Tibial artery (tissue), 4 donors: ENCODE measurements at regions not wholly inside any gene's neighbourhood (a gene's known extent, or its start where the extent isn't known, plus 50 kb on each side); places are given as distances from the start of the nearest gene placed in this dataset.

ENCODE experiments used
- DNase-seq, 2 donors: peaks; one replicate each; pipeline ENCODE4 v3.0.0-alpha.2; 2019
- H3K27ac ChIP-seq, 2 donors: fragments of 200-600 bp; sonication (generic) in 1 of 2; 1 replicate in 1 of 2; 2 replicates in 1 of 2; pipeline ENCODE4 v1.5.1; 2018 to 2019; ENCODE audit warnings: mild to moderate bottlenecking in 1 of 2
- H3K27me3 ChIP-seq, 2 donors: fragments of 200-600 bp; sonication (generic) in 1 of 2; one replicate each; pipeline versions ENCODE4 v1.5.1 to v1.6.0; 2016 to 2019
- H3K36me3 ChIP-seq, 3 donors: fragments of 200-600 bp; sonication (generic) in 2 of 3; one replicate each; pipeline ENCODE4 v1.5.1; 2016 to 2019; ENCODE audit warnings: mild to moderate bottlenecking in 2 of 3
- H3K4me1 ChIP-seq, 4 donors: fragments of 200-600 bp; sonication (generic) in 2 of 4; 1 replicate in 3 of 4; 2 replicates in 1 of 4; pipeline ENCODE4 v1.5.1; 2016 to 2019
- H3K4me3 ChIP-seq, 2 donors: fragments of 200-600 bp; sonication (generic) in 1 of 2; 1 replicate in 1 of 2; 2 replicates in 1 of 2; pipeline ENCODE4 v1.5.1; 2018 to 2019; ENCODE audit warnings: mild to moderate bottlenecking in 2 of 2
- H3K9me3 ChIP-seq, 3 donors: fragments of 200-600 bp; sonication (generic) in 1 of 3; one replicate each; pipeline ENCODE4 v1.5.1; 2016 to 2019
- intact Hi-C: fragments of 100-400 bp; cut with DNase I; formaldehyde crosslinking; loops from one replicate; pipeline ENCODE4 v1.15.0; 2023; ENCODE audit warnings: low total_unique reads
- TF ChIP-seq, protein P1 (sequence below), 2 experiments: fragments of 200-600 bp in 1 of 2; fragments of 450-650 bp in 1 of 2; IDR thresholded peaks; one replicate each; pipeline ENCODE4 v1.5.1; 2017 to 2019; ENCODE audit warnings: antibody characterized with exemption in 2 of 2, mild to moderate bottlenecking in 1 of 2, moderate library complexity in 1 of 2

DNA sequence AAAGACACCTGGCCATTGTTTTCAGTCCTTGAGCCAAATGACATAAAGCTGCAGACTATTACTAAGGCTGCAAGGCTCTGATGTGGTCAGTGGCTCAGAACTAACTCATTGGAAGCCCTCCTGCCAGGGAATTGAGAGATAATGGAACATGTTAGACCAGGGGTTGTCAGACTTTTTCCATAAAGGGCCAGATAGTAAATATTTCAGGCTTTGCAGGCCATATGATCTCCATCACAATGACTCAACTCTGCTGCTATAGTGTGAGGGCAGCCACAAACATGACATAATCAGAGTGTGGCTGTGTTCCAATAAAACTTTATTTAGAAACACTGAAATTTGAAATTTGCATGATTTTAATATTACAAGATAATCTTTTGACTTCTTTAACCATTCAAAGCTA is 140.3 kb downstream of the TMEM30B start:
- TF ChIP-seq, protein P1, sequence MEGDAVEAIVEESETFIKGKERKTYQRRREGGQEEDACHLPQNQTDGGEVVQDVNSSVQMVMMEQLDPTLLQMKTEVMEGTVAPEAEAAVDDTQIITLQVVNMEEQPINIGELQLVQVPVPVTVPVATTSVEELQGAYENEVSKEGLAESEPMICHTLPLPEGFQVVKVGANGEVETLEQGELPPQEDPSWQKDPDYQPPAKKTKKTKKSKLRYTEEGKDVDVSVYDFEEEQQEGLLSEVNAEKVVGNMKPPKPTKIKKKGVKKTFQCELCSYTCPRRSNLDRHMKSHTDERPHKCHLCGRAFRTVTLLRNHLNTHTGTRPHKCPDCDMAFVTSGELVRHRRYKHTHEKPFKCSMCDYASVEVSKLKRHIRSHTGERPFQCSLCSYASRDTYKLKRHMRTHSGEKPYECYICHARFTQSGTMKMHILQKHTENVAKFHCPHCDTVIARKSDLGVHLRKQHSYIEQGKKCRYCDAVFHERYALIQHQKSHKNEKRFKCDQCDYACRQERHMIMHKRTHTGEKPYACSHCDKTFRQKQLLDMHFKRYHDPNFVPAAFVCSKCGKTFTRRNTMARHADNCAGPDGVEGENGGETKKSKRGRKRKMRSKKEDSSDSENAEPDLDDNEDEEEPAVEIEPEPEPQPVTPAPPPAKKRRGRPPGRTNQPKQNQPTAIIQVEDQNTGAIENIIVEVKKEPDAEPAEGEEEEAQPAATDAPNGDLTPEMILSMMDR (IDR thresholded peaks at IDR 0.05), result no peak
- peaks cover 0 to 5% (median 0%) of the 10 kb centered on the region in 3 donors for H3K9me3 ChIP-seq
- intact Hi-C loops, result loop anchor here (10.0 kb wide), 1 partner anchor 1656 kb away; the partner anchor contains the start of genes JKAMP and L3HYPDH
- no peak for DNase-seq
- no peaks in the 10 kb centered on the region for H3K27me3 ChIP-seq
- H3K4me1 ChIP-seq, result peaks cover 0 to 12% (median 8%) of the 10 kb centered on the region in 4 donors
- no peaks in the 10 kb centered on the region for H3K36me3 ChIP-seq
- no peak overlapping the region for H3K27ac ChIP-seq
- H3K4me3 ChIP-seq, result no peak overlapping the region

DNA sequence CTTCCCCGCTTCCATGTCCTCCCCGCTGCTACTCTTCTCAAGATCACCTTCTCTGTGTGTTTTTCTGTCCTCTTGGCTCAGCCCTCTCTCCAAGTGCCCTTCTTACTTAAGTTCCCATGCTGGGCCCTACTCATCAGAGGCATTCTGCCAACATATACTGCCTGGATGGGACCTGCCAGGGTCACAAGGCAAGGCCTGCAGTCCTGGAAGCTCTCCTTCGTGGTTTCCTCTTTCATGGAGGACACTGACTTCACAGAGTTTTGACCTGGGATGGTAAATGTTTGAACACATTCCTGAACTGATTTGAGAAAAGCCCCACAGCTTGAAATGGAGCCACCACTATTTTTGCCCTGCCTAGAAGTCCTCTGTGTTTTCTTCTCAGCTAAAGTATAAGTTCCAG is 140.9 kb downstream of the TMEM30B start:
- H3K27ac ChIP-seq, result no peak overlapping the region
- intact Hi-C loops, result loop anchor here (10.0 kb wide), 1 partner anchor 1655 kb away; the partner anchor contains the start of genes JKAMP and L3HYPDH
- peaks cover 0 to 6% (median 4%) of the 10 kb centered on the region in 4 donors for H3K4me1 ChIP-seq
- DNase-seq, result no peak
- H3K27me3 ChIP-seq, result no peaks in the 10 kb centered on the region
- H3K9me3 ChIP-seq, result peaks cover 0 to 5% (median 0%) of the 10 kb centered on the region in 3 donors
- no peaks in the 10 kb centered on the region for H3K36me3 ChIP-seq
- TF ChIP-seq, protein P1 (IDR thresholded peaks at IDR 0.05), result no peak
- H3K4me3 ChIP-seq, result no peak overlapping the region

DNA sequence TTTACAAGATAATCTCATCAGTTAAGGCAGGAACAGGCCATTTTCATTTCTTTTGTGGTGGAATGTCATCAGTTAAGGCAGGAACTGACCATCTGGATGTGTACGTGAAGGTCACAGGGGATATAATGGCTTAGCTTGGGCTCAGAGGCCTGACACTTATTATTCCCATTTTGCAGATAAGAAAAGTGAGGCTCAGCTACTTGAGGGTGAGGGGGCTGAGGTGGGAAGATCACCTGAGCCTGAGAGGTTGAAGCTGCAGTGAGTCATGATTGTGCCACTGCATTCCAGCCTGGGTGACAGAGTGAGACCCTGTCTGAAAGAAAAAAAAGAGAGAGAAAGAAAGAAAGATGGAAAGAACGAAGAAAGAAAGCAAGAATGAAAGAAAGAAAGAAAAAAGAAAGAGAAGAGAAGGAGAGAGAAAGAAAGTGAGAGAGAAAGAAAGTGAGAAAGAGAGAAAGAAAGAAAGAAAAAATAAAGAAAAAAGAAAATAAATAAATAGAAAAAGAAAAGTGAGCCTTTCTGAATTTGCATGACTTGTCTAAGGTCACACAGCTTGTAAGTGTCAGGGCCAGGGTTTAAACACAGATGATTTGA is 142.0 kb downstream of the TMEM30B start:
- Histone ChIP-seq H3K4me3 (no peak overlapping the region), H3K27me3 (no peaks in the 10 kb centered on the region), H3K9me3 (peaks cover 0 to 5% (median 0%) of the 10 kb centered on the region in 3 donors), H3K27ac (no peak overlapping the region), H3K4me1 (no peaks in the 10 kb centered on the region), H3K36me3 (no peaks in the 10 kb centered on the region)
- intact Hi-C loops, result no loop called here
- no peak for DNase-seq
- TF ChIP-seq, protein P1 (IDR thresholded peaks at IDR 0.05), result no peak

DNA sequence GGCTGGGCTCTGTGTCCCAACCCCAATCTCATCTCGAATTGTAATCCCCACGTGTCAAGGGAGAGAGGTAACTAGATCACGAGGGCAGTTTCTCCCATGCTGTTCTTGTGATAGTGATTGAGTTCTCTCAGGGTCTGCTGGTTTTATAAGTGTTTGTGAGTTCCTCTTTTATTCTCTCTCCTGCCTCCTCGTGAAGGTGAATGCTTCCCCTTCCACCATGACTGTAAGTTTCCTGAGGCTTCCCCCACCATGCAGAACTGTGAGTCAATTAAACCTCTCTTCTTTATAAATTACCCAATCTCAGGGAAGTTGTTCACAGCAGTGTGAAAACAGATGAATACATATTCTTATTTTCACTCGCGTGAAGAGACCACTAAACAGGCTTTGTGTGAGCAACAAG is 148.2 kb downstream of the TMEM30B start:
- intact Hi-C loops, result no loop called here
- no peaks in the 10 kb centered on the region for H3K36me3 ChIP-seq
- TF ChIP-seq, protein P1 (IDR thresholded peaks at IDR 0.05), result no peak
- H3K9me3 ChIP-seq, result no peaks in the 10 kb centered on the region
- no peak overlapping the region for H3K27ac ChIP-seq
- H3K4me1 ChIP-seq, result no peaks in the 10 kb centered on the region
- H3K4me3 ChIP-seq, result no peak overlapping the region
- no peak for DNase-seq
- no peaks in the 10 kb centered on the region for H3K27me3 ChIP-seq

DNA sequence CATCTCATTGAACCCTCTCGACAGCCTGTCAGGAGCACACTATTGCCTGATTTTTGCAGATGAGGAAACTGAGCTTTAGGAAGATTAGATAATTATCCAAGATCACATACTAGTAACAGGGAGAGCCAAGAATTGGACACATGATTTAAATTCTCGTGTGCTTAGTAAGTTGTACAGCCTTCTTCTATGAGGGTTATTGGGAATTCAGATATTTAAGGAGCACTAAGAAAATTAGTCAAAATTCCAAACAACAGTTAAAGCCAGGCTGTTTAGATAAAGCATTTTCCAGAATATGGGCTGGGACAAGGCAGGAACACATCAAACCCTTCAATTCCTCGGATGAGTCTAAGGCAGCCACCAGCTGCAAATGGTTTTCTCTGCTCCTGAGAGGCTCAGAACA is 148.8 kb downstream of the TMEM30B start:
- Histone ChIP-seq H3K4me1 (no peaks in the 10 kb centered on the region), H3K27ac (no peak overlapping the region), H3K9me3 (no peaks in the 10 kb centered on the region), H3K27me3 (no peaks in the 10 kb centered on the region), H3K36me3 (no peaks in the 10 kb centered on the region), H3K4me3 (no peak overlapping the region)
- TF ChIP-seq, protein P1 (IDR thresholded peaks at IDR 0.05), result no peak
- intact Hi-C loops, result no loop called here
- no peak for DNase-seq
